WI38 (cell line): ENCODE measurements at regions not wholly inside any gene's neighbourhood (a gene's known extent, or its start where the extent isn't known, plus 50 kb on each side); places are given as distances from the start of the nearest gene placed in this dataset.
A peak's percentile ranks its signal among the peaks of the same experiment; 100 is the strongest.

Experiments
- H3K4me3 ChIP-seq: 2 replicates; pipeline ENCODE4 v1.5.1; 2011; ENCODE audit warnings: low read depth, mild to moderate bottlenecking, control low read depth, low read length
- TF ChIP-seq, protein P1 (sequence below): IDR thresholded peaks from 2 replicates; pipeline ENCODE4 v1.5.1; 2012; ENCODE audit warnings: low read depth, mild to moderate bottlenecking, control low read depth, low read length

DNA sequence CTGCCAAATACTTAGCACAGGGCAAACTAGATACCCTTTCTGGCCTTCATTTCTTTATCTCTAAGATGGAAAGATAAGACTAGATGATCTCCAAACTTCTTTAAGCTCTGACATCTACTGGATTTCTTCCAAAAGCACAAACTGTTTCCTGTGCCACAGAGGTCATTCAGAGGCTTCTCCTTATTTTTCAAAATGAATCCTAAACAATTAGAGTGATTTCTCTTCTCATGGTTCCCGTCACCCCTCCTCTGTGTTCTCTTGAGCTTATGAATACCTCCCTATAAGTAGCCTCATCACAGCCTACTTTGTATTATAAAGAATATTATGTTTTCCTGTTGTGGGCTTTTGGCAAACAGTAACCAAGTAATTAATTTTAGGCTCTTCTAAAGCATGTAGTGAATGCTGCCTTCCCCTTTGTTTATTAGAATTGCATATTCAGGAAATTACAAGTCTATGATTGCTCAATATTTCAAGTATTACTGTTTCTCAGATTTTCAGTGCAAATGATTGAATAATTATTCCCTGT is 179.5 kb downstream of the REEP3 start:
- H3K4me3 ChIP-seq, result peak overlapping the region; percentile 23; the same call in 1 of the 2 replicates
- TF ChIP-seq, protein P1, sequence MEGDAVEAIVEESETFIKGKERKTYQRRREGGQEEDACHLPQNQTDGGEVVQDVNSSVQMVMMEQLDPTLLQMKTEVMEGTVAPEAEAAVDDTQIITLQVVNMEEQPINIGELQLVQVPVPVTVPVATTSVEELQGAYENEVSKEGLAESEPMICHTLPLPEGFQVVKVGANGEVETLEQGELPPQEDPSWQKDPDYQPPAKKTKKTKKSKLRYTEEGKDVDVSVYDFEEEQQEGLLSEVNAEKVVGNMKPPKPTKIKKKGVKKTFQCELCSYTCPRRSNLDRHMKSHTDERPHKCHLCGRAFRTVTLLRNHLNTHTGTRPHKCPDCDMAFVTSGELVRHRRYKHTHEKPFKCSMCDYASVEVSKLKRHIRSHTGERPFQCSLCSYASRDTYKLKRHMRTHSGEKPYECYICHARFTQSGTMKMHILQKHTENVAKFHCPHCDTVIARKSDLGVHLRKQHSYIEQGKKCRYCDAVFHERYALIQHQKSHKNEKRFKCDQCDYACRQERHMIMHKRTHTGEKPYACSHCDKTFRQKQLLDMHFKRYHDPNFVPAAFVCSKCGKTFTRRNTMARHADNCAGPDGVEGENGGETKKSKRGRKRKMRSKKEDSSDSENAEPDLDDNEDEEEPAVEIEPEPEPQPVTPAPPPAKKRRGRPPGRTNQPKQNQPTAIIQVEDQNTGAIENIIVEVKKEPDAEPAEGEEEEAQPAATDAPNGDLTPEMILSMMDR, result no peak

DNA sequence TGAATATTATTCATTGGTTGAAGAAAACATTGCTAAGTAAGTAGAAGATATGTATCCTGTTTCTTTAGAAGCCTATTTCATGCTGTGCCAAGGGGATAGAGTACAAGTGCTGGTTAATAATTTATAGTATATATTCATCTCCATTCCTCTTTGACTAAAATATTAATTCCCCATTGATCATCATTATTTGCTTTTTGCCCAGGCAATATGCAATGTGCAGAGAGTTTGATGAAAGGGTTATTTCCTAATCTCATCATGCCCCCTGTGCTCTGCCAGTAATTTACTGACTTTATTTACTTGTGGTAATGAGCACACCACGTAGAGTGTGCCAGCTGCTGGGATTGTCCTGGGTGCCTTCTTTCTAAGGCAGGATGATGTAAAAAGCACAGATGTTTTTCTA is 180.9 kb downstream of the REEP3 start:
- TF ChIP-seq, protein P1, result no peak
- no peak overlapping the region for H3K4me3 ChIP-seq

DNA sequence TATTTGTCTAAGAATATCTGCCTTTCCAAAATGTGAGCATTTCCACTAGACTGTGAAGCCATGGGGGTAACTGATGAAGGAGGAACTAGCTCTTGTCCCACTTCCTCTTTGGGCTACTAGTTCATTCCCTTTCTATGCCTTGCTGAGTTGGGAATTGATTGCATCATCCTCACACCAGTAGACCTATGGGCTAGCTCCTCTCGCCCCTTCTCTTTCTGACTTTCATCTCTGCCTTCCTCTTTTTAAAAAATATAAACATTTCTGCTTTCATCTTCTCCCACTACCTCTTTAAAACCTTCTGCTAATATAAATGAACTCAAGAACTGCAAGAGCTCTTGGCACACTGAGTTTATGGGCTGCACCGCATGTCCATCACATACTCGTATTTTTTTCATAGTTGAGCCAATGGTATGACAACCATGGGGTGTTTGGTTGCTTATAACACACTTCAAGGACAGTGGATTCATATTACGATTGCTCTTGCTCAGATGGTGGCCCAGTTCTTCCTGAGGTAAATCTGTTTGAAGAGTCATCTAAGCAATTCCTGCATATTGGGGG is 182.0 kb downstream of the REEP3 start:
- TF ChIP-seq, protein P1, result no peak
- no peak overlapping the region for H3K4me3 ChIP-seq

DNA sequence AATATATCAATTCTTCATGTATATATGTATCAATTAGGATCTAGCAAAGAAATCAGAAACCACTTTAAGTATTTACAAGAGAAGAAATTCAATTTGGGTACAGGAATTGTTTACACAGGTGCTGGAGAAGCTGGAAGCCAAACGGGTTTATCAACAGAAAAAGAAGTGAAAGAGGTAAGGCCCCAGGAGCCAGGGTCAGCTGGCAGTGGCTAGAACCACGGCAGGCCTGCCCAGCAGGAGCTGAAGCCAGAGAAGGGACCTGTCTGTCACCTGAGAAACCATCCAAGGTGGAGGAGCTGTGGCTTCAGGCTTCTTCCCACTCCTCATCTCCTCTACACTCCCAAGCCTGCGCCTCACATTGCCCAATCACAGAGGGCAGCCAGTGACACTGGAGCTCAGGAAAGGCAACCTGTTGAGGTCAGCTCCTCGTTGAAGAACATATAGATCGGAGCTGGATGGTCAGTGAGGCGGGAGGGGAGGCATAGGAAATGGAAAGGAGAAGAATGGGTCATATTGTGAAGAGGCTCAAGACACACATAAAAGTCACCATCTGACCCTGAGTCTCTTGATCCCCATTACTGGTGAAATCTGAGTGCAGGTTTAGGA is 182.6 kb downstream of the REEP3 start:
- no peak overlapping the region for H3K4me3 ChIP-seq
- TF ChIP-seq, protein P1, result no peak

DNA sequence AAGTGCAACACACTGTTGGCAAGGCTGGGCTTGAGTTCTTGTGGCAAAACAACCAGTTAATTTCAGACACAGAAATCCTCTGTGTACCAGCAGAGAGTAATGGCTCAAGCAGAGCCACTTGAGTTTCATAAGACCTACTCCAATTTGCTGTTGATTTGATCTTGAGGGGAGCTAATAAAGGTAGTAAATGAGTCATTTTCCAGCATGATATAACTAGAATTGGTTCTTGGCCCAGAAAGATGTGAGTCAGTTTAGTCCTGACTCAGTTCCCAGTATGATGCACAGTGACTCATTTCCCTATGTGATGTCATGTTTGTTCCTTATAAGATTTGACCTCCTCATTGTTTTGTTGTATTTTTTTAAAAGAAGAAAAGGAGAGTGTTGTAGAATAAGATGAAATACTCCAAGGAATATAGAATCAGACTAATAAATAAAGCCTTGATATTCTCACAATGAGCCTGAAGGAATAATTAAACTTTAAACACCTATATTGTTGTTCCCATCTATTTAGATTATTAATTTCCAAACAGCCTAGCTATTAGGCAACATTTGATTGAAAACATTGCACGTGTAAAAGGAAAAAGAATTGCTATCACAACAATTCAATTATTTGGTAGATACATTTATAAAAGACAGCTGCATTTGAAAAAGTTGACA is 186.2 kb downstream of the REEP3 start:
- TF ChIP-seq, protein P1, result no peak
- H3K4me3 ChIP-seq, result no peak overlapping the region

DNA sequence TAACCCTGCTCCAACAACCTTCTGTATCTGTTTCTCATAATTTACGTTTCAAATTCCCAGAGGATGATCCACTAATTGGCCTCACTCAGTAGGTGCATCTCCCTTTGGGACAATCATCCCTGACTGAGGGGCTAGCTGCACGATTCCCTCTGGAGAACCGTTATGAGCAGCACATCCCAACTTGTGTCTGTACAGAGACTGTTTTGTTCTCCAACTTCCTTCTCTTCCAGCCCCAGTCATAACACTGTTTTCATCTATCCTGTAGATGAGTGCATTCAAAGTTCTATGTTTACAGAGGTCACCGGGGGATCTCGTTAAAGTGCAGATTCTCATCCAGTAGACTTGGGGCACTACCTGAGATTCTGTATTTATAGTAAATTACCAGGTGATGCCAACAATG is 187.2 kb downstream of the REEP3 start:
- no peak overlapping the region for H3K4me3 ChIP-seq
- TF ChIP-seq, protein P1, result no peak

DNA sequence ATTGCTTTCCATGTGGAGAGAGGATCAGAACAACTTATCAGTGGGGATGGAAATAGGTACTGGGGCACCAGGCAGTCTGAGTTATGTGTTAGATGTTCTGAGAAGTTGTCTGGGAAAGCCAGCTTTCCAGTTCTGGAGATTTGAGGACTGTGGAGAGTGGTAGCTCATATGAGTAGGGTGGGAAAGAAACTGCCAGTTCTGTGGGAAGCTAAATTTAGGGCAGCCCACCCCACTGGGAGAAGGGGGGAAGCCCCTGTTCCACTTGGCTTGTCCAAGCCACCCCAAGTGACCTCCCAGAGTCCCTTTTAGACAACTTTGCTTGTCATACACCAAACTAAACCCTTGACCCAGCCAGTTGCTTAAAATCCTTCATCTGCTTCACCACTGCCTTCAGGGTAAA is 189.5 kb downstream of the REEP3 start:
- H3K4me3 ChIP-seq, result no peak overlapping the region
- TF ChIP-seq, protein P1, result no peak
